ENCODE measurements at regions not wholly inside any gene's neighbourhood (a gene's known extent, or its start where the extent isn't known, plus 50 kb on each side); places are given as distances from the start of the nearest gene placed in this dataset.

DNA sequence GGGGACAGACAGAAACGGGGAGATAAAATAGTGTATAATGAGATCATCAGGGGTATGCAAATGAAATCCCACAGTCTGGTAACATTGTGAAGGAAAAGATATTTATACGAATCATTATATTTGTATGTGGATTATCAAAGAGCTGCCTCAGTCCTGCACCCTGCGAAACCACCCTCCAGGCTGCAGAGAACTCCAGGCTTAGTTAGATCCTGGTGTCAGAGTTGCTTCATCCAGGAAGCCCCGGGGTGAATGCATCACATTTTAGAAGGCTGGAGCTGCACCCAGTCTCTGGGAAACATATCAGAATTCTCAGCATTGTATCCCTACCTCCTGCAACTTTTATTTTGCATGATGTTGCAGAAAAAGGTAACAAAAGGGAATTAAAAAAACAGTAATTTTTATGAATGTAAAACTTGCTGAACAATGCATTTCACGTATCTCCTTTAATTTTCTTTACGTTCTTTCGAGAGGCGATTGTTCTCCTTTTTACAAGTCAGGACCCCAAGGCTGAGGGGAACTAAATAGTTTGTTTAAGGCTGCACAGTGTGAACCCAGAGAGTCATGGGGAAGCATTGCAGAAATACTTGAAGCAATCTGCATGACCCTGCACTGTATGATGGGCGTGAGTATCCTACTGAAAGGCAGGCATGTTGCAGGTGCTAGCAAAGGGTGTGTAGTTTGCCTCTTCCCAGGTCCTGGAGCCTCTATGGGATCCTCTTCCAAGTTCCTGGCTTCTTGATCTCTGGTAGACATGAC, 299.5 kb upstream of the CLNK start:
- intact Hi-C loops (cut with micrococcal nuclease; ENCODE audit: unreplicated experiment): no loop called here
- CTCF ChIA-PET (ENCODE audit: unreplicated experiment): no interaction called here

DNA sequence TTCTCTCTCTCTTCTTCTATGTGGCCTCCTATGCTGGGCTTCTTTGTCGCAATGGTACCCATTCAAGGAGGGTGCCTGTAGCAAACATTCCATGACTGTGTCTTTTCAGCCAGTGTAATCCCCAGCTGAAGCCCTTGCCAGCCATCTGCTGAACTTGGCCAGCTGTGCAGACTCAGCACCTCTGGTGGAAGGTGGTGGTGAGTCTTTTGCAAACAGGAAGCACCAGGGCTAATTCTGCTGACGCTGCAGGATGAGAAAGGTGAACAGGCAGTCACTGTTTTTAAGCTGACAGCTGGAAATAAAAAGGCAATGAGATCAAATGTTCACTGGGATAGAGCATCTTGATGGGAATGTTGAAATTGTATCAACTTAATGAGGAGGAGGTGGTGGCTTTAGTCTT, 298.7 kb upstream of the CLNK start:
- no peaks in the 10 kb centered on the region for H4K20me1 ChIP-seq (ENCODE audit: insufficient read depth, low read length)
- no TSS peak for BruUV-seq (replicated peaks)
- no peak overlapping the region for H3K27ac ChIP-seq (ENCODE audit: low read depth, low read length, poor library complexity, severe bottlenecking)
- H3K9me3 ChIP-seq (ENCODE audit: low read length): no peaks in the 10 kb centered on the region
- H3K4me1 ChIP-seq (ENCODE audit: insufficient read depth, low read length, poor library complexity, severe bottlenecking): no peaks in the 10 kb centered on the region
- intact Hi-C loops (cut with micrococcal nuclease; ENCODE audit: unreplicated experiment): no loop called here
- no peak overlapping the region for H2AFZ ChIP-seq (ENCODE audit: low read length)
- no peaks in the 10 kb centered on the region for H3K79me2 ChIP-seq (ENCODE audit: insufficient read depth, low read depth, low read length)
- H3K36me3 ChIP-seq (ENCODE audit: insufficient read depth, low read length): no peaks in the 10 kb centered on the region
- no peak for TF ChIP-seq EZH2phosphoT487 (IDR thresholded peaks at IDR 0.05; ENCODE audit: borderline replicate concordance, low read depth, low read length)
- TF ChIP-seq, protein P1, sequence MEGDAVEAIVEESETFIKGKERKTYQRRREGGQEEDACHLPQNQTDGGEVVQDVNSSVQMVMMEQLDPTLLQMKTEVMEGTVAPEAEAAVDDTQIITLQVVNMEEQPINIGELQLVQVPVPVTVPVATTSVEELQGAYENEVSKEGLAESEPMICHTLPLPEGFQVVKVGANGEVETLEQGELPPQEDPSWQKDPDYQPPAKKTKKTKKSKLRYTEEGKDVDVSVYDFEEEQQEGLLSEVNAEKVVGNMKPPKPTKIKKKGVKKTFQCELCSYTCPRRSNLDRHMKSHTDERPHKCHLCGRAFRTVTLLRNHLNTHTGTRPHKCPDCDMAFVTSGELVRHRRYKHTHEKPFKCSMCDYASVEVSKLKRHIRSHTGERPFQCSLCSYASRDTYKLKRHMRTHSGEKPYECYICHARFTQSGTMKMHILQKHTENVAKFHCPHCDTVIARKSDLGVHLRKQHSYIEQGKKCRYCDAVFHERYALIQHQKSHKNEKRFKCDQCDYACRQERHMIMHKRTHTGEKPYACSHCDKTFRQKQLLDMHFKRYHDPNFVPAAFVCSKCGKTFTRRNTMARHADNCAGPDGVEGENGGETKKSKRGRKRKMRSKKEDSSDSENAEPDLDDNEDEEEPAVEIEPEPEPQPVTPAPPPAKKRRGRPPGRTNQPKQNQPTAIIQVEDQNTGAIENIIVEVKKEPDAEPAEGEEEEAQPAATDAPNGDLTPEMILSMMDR (conservative IDR thresholded peaks at IDR 0.05; ENCODE audit: low read length): no peak
- no peak overlapping the region for H3K4me3 ChIP-seq (ENCODE audit: low read depth, low read length, poor library complexity, severe bottlenecking)
- H3K4me2 ChIP-seq (ENCODE audit: low read length): no peak overlapping the region
- ChIA-PET CTCF (ENCODE audit: unreplicated experiment) (no interaction called here), POLR2A (no interaction called here)
- no peaks in the 10 kb centered on the region for H3K9me2 ChIP-seq (ENCODE audit: insufficient read depth, low read length)
- DNase-seq (ENCODE audit: low spot score): peak; percentile 3

More for the DNA sequence above, 299.5 kb upstream of the CLNK start:
- Histone ChIP-seq H3K4me2 (ENCODE audit: low read length) (no peak overlapping the region), H3K79me2 (ENCODE audit: insufficient read depth, low read depth, low read length) (no peaks in the 10 kb centered on the region), H3K9me3 (ENCODE audit: low read length) (no peaks in the 10 kb centered on the region), H3K36me3 (ENCODE audit: insufficient read depth, low read length) (no peaks in the 10 kb centered on the region), H3K4me1 (ENCODE audit: insufficient read depth, low read length, poor library complexity, severe bottlenecking) (no peaks in the 10 kb centered on the region), H3K9me2 (ENCODE audit: insufficient read depth, low read length) (no peaks in the 10 kb centered on the region), H4K20me1 (ENCODE audit: insufficient read depth, low read length) (no peaks in the 10 kb centered on the region), H3K27ac (ENCODE audit: low read depth, low read length, poor library complexity, severe bottlenecking) (no peak overlapping the region), H3K4me3 (ENCODE audit: low read depth, low read length, poor library complexity, severe bottlenecking) (no peak overlapping the region), H2AFZ (ENCODE audit: low read length) (no peak overlapping the region)
- TF ChIP-seq, protein P1 (conservative IDR thresholded peaks at IDR 0.05; ENCODE audit: low read length): no peak
- no peak for TF ChIP-seq EZH2phosphoT487 (IDR thresholded peaks at IDR 0.05; ENCODE audit: borderline replicate concordance, low read depth, low read length)
- no TSS peak for BruUV-seq (replicated peaks)
- DNase-seq (ENCODE audit: low spot score): no peak
- POLR2A ChIA-PET: no interaction called here

DNA sequence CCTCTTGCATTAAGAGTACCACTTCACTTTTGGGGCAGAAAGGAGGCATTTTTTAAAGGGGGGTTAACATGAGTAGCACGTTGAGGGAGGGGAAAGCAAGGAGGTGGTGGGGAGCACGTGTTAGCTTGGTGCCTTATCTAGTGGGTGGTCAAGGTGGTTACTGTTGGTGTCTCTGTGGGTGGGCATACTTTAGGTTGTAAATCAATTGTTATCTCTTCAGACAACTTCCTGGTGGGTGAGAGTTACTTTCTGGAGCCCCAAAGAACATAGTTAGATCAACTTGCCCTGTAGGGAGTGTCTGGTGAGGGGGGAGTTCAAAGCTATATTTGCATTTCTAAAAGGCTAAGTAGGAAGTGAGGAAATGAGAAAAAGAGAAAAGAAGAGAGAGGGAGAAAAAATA, 297.7 kb upstream of the CLNK start:
- Histone ChIP-seq H3K79me2 (ENCODE audit: insufficient read depth, low read depth, low read length) (no peaks in the 10 kb centered on the region), H3K4me3 (ENCODE audit: low read depth, low read length, poor library complexity, severe bottlenecking) (no peak overlapping the region), H3K9me3 (ENCODE audit: low read length) (no peaks in the 10 kb centered on the region), H3K4me2 (ENCODE audit: low read length) (no peak overlapping the region), H4K20me1 (ENCODE audit: insufficient read depth, low read length) (no peaks in the 10 kb centered on the region), H3K27ac (ENCODE audit: low read depth, low read length, poor library complexity, severe bottlenecking) (no peak overlapping the region), H2AFZ (ENCODE audit: low read length) (no peak overlapping the region), H3K9me2 (ENCODE audit: insufficient read depth, low read length) (no peaks in the 10 kb centered on the region), H3K4me1 (ENCODE audit: insufficient read depth, low read length, poor library complexity, severe bottlenecking) (no peaks in the 10 kb centered on the region), H3K36me3 (ENCODE audit: insufficient read depth, low read length) (no peaks in the 10 kb centered on the region)
- ChIA-PET CTCF (ENCODE audit: unreplicated experiment) (no interaction called here), POLR2A (interaction anchor here (0.6 to 1.1 kb wide), 2 partner anchors 12 to 117 kb away, joined by 3 read pairs; no protein-coding TSS in a partner anchor)
- BruUV-seq (replicated peaks): no TSS peak
- TF ChIP-seq, protein P1 (conservative IDR thresholded peaks at IDR 0.05; ENCODE audit: low read length): no peak
- no peak for TF ChIP-seq EZH2phosphoT487 (IDR thresholded peaks at IDR 0.05; ENCODE audit: borderline replicate concordance, low read depth, low read length)
- DNase-seq (ENCODE audit: low spot score): no peak
- intact Hi-C loops (cut with micrococcal nuclease; ENCODE audit: unreplicated experiment): no loop called here
